Glomerular endothelial cell (primary cell): ENCODE measurements at regions not wholly inside any gene's neighbourhood (a gene's known extent, or its start where the extent isn't known, plus 50 kb on each side); places are given as distances from the start of the nearest gene placed in this dataset.

Experiments
- DNase-seq: peaks from one replicate; pipeline ENCODE4 v3.0.0-alpha.2; 2011; ENCODE audit warnings: low read depth, low spot score; ENCODE audit errors: extremely low read depth

- DNase-seq: no peak
These were observed 303.2 kb upstream of the GHITM start for GRCh38 chr10:83835945-83836745.

- no peak for DNase-seq
These were observed 290.6 kb upstream of the GHITM start for GRCh38 chr10:83848677-83849076.

- DNase-seq: no peak
These were observed 290.2 kb upstream of the GHITM start for GRCh38 chr10:83849150-83849549.

- DNase-seq: no peak
These were observed 287.2 kb upstream of the GHITM start for GRCh38 chr10:83852146-83852545.

- DNase-seq: no peak
These were observed 276.6 kb upstream of the GHITM start for GRCh38 chr10:83862723-83863122.

GRCh38 chr10:83863283-83863966 is 275.9 kb upstream of the GHITM start:
- no peak for DNase-seq

- no peak for DNase-seq
These were observed 269.4 kb upstream of the GHITM start for GRCh38 chr10:83869898-83870297.

GRCh38 chr10:83871187-83872081 is 267.9 kb upstream of the GHITM start:
- DNase-seq: peak; percentile 41

- no peak for DNase-seq
These were observed 259.0 kb upstream of the GHITM start for GRCh38 chr10:83880252-83880791.

GRCh38 chr10:83881661-83882060 is 257.6 kb upstream of the GHITM start:
- no peak for DNase-seq

GRCh38 chr10:83886871-83887270 is 252.4 kb upstream of the GHITM start:
- no peak for DNase-seq

- DNase-seq: no peak
These were observed 246.6 kb upstream of the GHITM start for GRCh38 chr10:83892737-83893136.

GRCh38 chr10:83896219-83896618 is 243.1 kb upstream of the GHITM start:
- no peak for DNase-seq

GRCh38 chr10:83897626-83898025 is 241.7 kb upstream of the GHITM start:
- DNase-seq: no peak

- DNase-seq: no peak
These were observed 230.8 kb upstream of the GHITM start for GRCh38 chr10:83908506-83908905.

- no peak for DNase-seq
These were observed 230.3 kb upstream of the GHITM start for GRCh38 chr10:83909001-83909400.

GRCh38 chr10:83915801-83916200 is 223.5 kb upstream of the GHITM start:
- no peak for DNase-seq

GRCh38 chr10:83917537-83918506 is 221.5 kb upstream of the GHITM start:
- DNase-seq: no peak

GRCh38 chr10:83919187-83919586 is 220.1 kb upstream of the GHITM start:
- DNase-seq: no peak
